HepG2 (cell line): ENCODE measurements at regions not wholly inside any gene's neighbourhood (a gene's known extent, or its start where the extent isn't known, plus 50 kb on each side); places are given as distances from the start of the nearest gene placed in this dataset.
A peak's percentile ranks its signal among the peaks of the same experiment; 100 is the strongest.

Experiments used
- ATAC-seq: fragments of 200-7000 bp; cut with Tn5 transposase; 3 replicates; pipeline ENCODE4 v1.9.1; 2020; ENCODE audit warnings: mild to moderate bottlenecking, moderate library complexity
- BruUV-seq: library from RNA; stranded (reverse); fragments of 400-500 nt; replicated peaks from 2 replicates; lab custom pipeline; 2021; lab: Mats Ljungman, UMichigan
- CTCF ChIA-PET: fragments of 300-600 bp; formaldehyde crosslinking; extraction: SDS; loops from one replicate; lab custom pipeline; 2021; ENCODE audit warnings: low total read pairs, inconsistent platforms, low intra/inter-chr PET ratio; lab: Yijun Ruan, JAX
- POLR2A ChIA-PET: fragments of 350-600 bp; sonication (Branson Sonifier 250); formaldehyde crosslinking; loops from one replicate; lab custom pipeline; 2020; ENCODE audit warnings: antibody characterized with exemption, inconsistent platforms; lab: Yijun Ruan, JAX
- DNase-seq: peaks from one replicate; pipeline ENCODE4 v3.0.0-alpha.2; 2015; ENCODE audit warnings: low spot score
- FAIRE-seq: peaks from 3 replicates; lab custom pipeline; 2011; peaks lifted over from hg19 to GRCh38; lab: Jason Lieb, UNC
- H2AFZ ChIP-seq: one replicate; pipeline ENCODE4 v1.6.1; 2011; ENCODE audit warnings: low read length, inconsistent platforms
- H3K27ac ChIP-seq: fragments of 300-600 bp; 3 replicates; pipeline ENCODE4 v1.8.0; 2011; ENCODE audit warnings: mixed run types, mild to moderate bottlenecking, mixed read lengths, low read length, inconsistent platforms; ENCODE audit not compliant: insufficient read depth; ENCODE audit errors: extremely low read length
- H3K27me3 ChIP-seq, 2 experiments: fragments of 200-600 bp in 1 of 2; 2 replicates in 1 of 2; 3 replicates in 1 of 2; pipeline versions ENCODE4 v1.6.0 to v1.8.0; 2011; ENCODE audit warnings: low read length in 2 of 2, mild to moderate bottlenecking in 2 of 2, moderate library complexity in 2 of 2, inconsistent platforms in 1 of 2; ENCODE audit not compliant: insufficient read depth in 2 of 2, control insufficient read depth in 1 of 2
- H3K36me3 ChIP-seq, 2 experiments: fragments of 200-600 bp in 1 of 2; replicated peaks in 1 of 2; 2 replicates in 1 of 2; 3 replicates in 1 of 2; pipeline versions ENCODE4 v1.5.1 to v1.8.0; 2011; ENCODE audit warnings: low read length in 2 of 2, inconsistent platforms in 1 of 2; ENCODE audit not compliant: insufficient read depth in 2 of 2, control insufficient read depth in 1 of 2
- H3K4me1 ChIP-seq: 2 replicates; pipeline ENCODE4 v1.5.1; 2012; ENCODE audit warnings: low read length, inconsistent platforms; ENCODE audit not compliant: insufficient read depth
- H3K4me2 ChIP-seq: 2 replicates; pipeline ENCODE4 v1.6.0; 2011; ENCODE audit warnings: low read depth, low read length, inconsistent platforms
- H3K4me3 ChIP-seq, 3 experiments: fragments of 200-600 bp in 1 of 3; sonication (generic), shearing (Covaris generic) in 1 of 3; replicated peaks in 1 of 3; 2 replicates each; pipeline ENCODE4 v1.5.1; 2011 to 2016; ENCODE audit warnings: low read length in 3 of 3, inconsistent platforms in 2 of 3, low read depth in 2 of 3, mild to moderate bottlenecking in 2 of 3, control low read depth in 1 of 3, mixed read lengths in 1 of 3; ENCODE audit not compliant: insufficient read depth in 1 of 3
- H3K79me2 ChIP-seq: one replicate; pipeline ENCODE4 v1.6.1; 2011; ENCODE audit warnings: low read length, inconsistent platforms; ENCODE audit not compliant: insufficient read depth
- H3K9ac ChIP-seq: 2 replicates; pipeline ENCODE4 v1.6.0; 2011; ENCODE audit warnings: mild to moderate bottlenecking, low read depth, low read length, inconsistent platforms; ENCODE audit not compliant: insufficient read depth
- H3K9me3 ChIP-seq: 2 replicates; pipeline ENCODE4 v1.5.1; 2012; ENCODE audit warnings: mild to moderate bottlenecking, low read length
- H4K20me1 ChIP-seq: 2 replicates; pipeline ENCODE4 v1.6.0; 2011; ENCODE audit warnings: inconsistent platforms, mild to moderate bottlenecking, low read length, moderate library complexity; ENCODE audit not compliant: insufficient read depth
- ATF7 ChIP-seq, 2 experiments: fragments of 450-650 bp in 1 of 2; sonication (generic) in 1 of 2; formaldehyde crosslinking in 1 of 2; IDR thresholded peaks; 2 replicates each; pipeline versions ENCODE4 v1.4.0 to v1.6.1; 2016 to 2020; ENCODE audit warnings: antibody characterized with exemption in 1 of 2, mild to moderate bottlenecking in 1 of 2, missing genetic modification reagents in 1 of 2
- CCDC6 ChIP-seq: sonication (generic); formaldehyde crosslinking; IDR thresholded peaks from 2 replicates; pipeline ENCODE4 v1.8.1; 2022; ENCODE audit warnings: mild to moderate bottlenecking, missing genetic modification reagents, moderate library complexity
- CEBPB ChIP-seq: IDR thresholded peaks from 2 replicates; pipeline ENCODE4 v1.6.1; 2011; ENCODE audit warnings: low read depth, low read length, improper control_type of control experiment, borderline replicate concordance
- HMG20B ChIP-seq: conservative IDR thresholded peaks from 2 replicates; pipeline ENCODE4 v1.6.1; 2016; ENCODE audit warnings: missing genetic modification reagents, missing compliant biosample characterization
- MBNL3 ChIP-seq: fragments of 250-450 bp; sonication (Bioruptor Pico); conservative IDR thresholded peaks from 2 replicates; pipeline ENCODE4 v1.8.0; 2022; ENCODE audit warnings: mild to moderate bottlenecking, inconsistent platforms
- RBFOX2 ChIP-seq: fragments of 200-400 bp; formaldehyde crosslinking; IDR thresholded peaks from 2 replicates; pipeline ENCODE4 v1.6.1; 2017; ENCODE audit warnings: low read depth, mild to moderate bottlenecking, low read length
- ZNF143 ChIP-seq: sonication (generic); formaldehyde crosslinking; IDR thresholded peaks from 2 replicates; pipeline ENCODE4 v1.4.0; 2020; ENCODE audit warnings: missing genetic modification reagents
- ZNF383 ChIP-seq: sonication (generic); formaldehyde crosslinking; IDR thresholded peaks from 2 replicates; pipeline ENCODE4 v1.4.0; 2020; ENCODE audit warnings: missing genetic modification reagents, mild to moderate bottlenecking, borderline replicate concordance
- ZNF678 ChIP-seq: sonication (generic); formaldehyde crosslinking; IDR thresholded peaks from 2 replicates; pipeline ENCODE4 v1.4.0; 2020; ENCODE audit warnings: mild to moderate bottlenecking, missing genetic modification reagents
- ZNF772 ChIP-seq: sonication (generic); formaldehyde crosslinking; IDR thresholded peaks from 2 replicates; pipeline ENCODE4 v1.5.0; 2020; ENCODE audit warnings: mild to moderate bottlenecking, missing genetic modification reagents
- ZSCAN30 ChIP-seq: sonication (generic); formaldehyde crosslinking; IDR thresholded peaks from 2 replicates; pipeline ENCODE4 v1.5.0; 2020; ENCODE audit warnings: mild to moderate bottlenecking, missing genetic modification reagents
- ZSCAN31 ChIP-seq: sonication (generic); formaldehyde crosslinking; IDR thresholded peaks from 2 replicates; pipeline ENCODE4 v1.5.0; 2020; ENCODE audit warnings: low read depth, mild to moderate bottlenecking, missing genetic modification reagents
- WGBS: methylation state at CpG from one replicate; pipeline ENCODE4 v1.1.6; 2017; ENCODE audit warnings: low lambda C conversion rate; 5-methylcytosine and 5-hydroxymethylcytosine counted together
- in situ Hi-C: cut with HindIII; loops from 2 replicates; pipeline ENCODE4 v1.10.0; 2017; ENCODE audit warnings: low pct_unique_long_range_greater_than_20kb; ENCODE audit not compliant: extremely low pct_ligation_motif_present
- intact Hi-C: fragments of 100-400 bp; cut with micrococcal nuclease; formaldehyde crosslinking; loops from one replicate; pipeline ENCODE4 v1.10.0; 2022; ENCODE audit not compliant: unreplicated experiment
- TF ChIP-seq, protein P1 (sequence below): sonication (generic); formaldehyde crosslinking; IDR thresholded peaks from 2 replicates; pipeline ENCODE4 v1.8.1; 2022; ENCODE audit warnings: low read depth, mild to moderate bottlenecking, missing genetic modification reagents
- TF ChIP-seq, protein P2 (sequence below): sonication (generic); formaldehyde crosslinking; IDR thresholded peaks from 2 replicates; pipeline ENCODE4 v1.8.0; 2022; ENCODE audit warnings: missing genetic modification reagents, mild to moderate bottlenecking, borderline replicate concordance
- TF ChIP-seq, protein P3 (sequence below), 2 experiments: sonication (generic) in 1 of 2; formaldehyde crosslinking in 1 of 2; IDR thresholded peaks; 2 replicates each; pipeline versions ENCODE4 v1.4.0 to v1.6.1; 2016 to 2020; ENCODE audit warnings: borderline replicate concordance in 1 of 2, low read depth in 1 of 2, mild to moderate bottlenecking in 1 of 2, missing genetic modification reagents in 1 of 2

- TF ChIP-seq ZSCAN30 (no peak), ZNF772 (CRISPR knock-in tag) (no peak), HMG20B (CRISPR knock-in tag) (no peak), ZSCAN31 (CRISPR knock-in tag) (no peak)
- TF ChIP-seq, protein P1, sequence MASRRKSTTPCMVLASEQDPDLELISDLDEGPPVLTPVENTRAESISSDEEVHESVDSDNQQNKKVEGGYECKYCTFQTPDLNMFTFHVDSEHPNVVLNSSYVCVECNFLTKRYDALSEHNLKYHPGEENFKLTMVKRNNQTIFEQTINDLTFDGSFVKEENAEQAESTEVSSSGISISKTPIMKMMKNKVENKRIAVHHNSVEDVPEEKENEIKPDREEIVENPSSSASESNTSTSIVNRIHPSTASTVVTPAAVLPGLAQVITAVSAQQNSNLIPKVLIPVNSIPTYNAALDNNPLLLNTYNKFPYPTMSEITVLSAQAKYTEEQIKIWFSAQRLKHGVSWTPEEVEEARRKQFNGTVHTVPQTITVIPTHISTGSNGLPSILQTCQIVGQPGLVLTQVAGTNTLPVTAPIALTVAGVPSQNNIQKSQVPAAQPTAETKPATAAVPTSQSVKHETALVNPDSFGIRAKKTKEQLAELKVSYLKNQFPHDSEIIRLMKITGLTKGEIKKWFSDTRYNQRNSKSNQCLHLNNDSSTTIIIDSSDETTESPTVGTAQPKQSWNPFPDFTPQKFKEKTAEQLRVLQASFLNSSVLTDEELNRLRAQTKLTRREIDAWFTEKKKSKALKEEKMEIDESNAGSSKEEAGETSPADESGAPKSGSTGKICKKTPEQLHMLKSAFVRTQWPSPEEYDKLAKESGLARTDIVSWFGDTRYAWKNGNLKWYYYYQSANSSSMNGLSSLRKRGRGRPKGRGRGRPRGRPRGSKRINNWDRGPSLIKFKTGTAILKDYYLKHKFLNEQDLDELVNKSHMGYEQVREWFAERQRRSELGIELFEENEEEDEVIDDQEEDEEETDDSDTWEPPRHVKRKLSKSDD (CRISPR knock-in tag), result no peak
Measured at GRCh38 chr7:34260279-34260678, 354.9 kb downstream of the BMPER start (continued).

DNA sequence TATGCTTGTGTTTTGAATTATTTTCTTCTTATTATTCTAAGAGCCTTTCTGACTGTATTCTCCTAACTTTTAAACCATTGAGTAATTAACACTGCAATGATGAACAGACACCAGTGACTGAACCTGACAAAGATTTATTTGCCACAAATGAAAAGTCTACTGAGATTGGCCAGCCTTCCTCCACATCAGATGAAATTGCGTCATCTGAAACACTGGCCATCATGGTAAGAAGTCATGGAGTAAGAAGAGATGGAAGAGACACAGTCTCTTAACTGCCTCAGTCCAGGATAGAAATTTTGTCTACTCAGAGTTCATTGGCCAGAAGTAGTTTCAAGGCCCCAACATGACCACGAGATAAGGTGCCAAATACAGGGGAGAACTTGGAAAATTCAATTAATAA, 357.8 kb downstream of the BMPER start:
- Histone ChIP-seq H3K79me2 (no peaks in the 10 kb centered on the region), H3K36me3 (no peaks in the 10 kb centered on the region), H3K27me3 (no peaks in the 10 kb centered on the region), H3K4me3 (no peak overlapping the region), H3K27ac (no peak overlapping the region), H3K4me2 (no peak overlapping the region), H2AFZ (no peak overlapping the region), H3K4me1 (no peaks in the 10 kb centered on the region), H3K9ac (no peak overlapping the region), H3K9me3 (no peaks in the 10 kb centered on the region), H4K20me1 (no peaks in the 10 kb centered on the region)
- no TSS peak for BruUV-seq
- 0% methylated on average over 2 of the region's 2 CpGs for WGBS
- DNase-seq (no peak), FAIRE-seq (no peak), ATAC-seq (no peak)
- intact Hi-C loops, result no loop called here
- ChIA-PET CTCF (no interaction called here), POLR2A (no interaction called here)
- in situ Hi-C loops, result no loop called here
- TF ChIP-seq ZNF678, result no peak
- TF ChIP-seq ATF7 (IDR thresholded peaks at IDR 0.05), result peak; percentile 63; the same call in 1 of the 2 replicates
- TF ChIP-seq ATF7 (CRISPR knock-in tag; IDR thresholded peaks at IDR 0.05), result no peak
- no peak for TF ChIP-seq ZNF383 (CRISPR knock-in tag)
- TF ChIP-seq, protein P2, sequence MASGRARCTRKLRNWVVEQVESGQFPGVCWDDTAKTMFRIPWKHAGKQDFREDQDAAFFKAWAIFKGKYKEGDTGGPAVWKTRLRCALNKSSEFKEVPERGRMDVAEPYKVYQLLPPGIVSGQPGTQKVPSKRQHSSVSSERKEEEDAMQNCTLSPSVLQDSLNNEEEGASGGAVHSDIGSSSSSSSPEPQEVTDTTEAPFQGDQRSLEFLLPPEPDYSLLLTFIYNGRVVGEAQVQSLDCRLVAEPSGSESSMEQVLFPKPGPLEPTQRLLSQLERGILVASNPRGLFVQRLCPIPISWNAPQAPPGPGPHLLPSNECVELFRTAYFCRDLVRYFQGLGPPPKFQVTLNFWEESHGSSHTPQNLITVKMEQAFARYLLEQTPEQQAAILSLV (CRISPR knock-in tag), result no peak
- TF ChIP-seq, protein P3, sequence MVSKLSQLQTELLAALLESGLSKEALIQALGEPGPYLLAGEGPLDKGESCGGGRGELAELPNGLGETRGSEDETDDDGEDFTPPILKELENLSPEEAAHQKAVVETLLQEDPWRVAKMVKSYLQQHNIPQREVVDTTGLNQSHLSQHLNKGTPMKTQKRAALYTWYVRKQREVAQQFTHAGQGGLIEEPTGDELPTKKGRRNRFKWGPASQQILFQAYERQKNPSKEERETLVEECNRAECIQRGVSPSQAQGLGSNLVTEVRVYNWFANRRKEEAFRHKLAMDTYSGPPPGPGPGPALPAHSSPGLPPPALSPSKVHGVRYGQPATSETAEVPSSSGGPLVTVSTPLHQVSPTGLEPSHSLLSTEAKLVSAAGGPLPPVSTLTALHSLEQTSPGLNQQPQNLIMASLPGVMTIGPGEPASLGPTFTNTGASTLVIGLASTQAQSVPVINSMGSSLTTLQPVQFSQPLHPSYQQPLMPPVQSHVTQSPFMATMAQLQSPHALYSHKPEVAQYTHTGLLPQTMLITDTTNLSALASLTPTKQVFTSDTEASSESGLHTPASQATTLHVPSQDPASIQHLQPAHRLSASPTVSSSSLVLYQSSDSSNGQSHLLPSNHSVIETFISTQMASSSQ (IDR thresholded peaks at IDR 0.05; ENCODE audit: low read depth), result no peak
- TF ChIP-seq, protein P3 (CRISPR knock-in tag; IDR thresholded peaks at IDR 0.05; ENCODE audit: borderline replicate concordance), result no peak
- peak; percentile 23; the same call in 1 of the 2 replicates for TF ChIP-seq CEBPB
- TF ChIP-seq MBNL3 (CRISPR knock-in tag), result no peak
- TF ChIP-seq ZNF143 (CRISPR knock-in tag), result no peak
- no peak for TF ChIP-seq CCDC6 (CRISPR knock-in tag)
- no peak for TF ChIP-seq RBFOX2
